ENCODE measurements at regions not wholly inside any gene's neighbourhood (a gene's known extent, or its start where the extent isn't known, plus 50 kb on each side); places are given as distances from the start of the nearest gene placed in this dataset.

- no peak for DNase-seq
Measured at GRCh38 chr5:171689853-171690417, 95.7 kb upstream of the SMIM23 start.

- no peak for DNase-seq
Measured at GRCh38 chr5:171692107-171692506, 93.5 kb upstream of the SMIM23 start.

GRCh38 chr5:171692936-171693335, 92.7 kb upstream of the SMIM23 start:
- no peak for DNase-seq

- no peak for DNase-seq
Measured at GRCh38 chr5:171693412-171693811, 92.2 kb upstream of the SMIM23 start.

GRCh38 chr5:171695804-171696203, 89.8 kb upstream of the SMIM23 start:
- no peak for DNase-seq

GRCh38 chr5:171697221-171698102, 88.2 kb upstream of the SMIM23 start:
- no peak for DNase-seq

- DNase-seq, result no peak
Measured at GRCh38 chr5:171700318-171700912, 85.2 kb upstream of the SMIM23 start.

GRCh38 chr5:171701100-171701541, 84.5 kb upstream of the SMIM23 start:
- DNase-seq, result no peak

GRCh38 chr5:171702135-171702770, 83.4 kb upstream of the SMIM23 start:
- no peak for DNase-seq

- no peak for DNase-seq
Measured at GRCh38 chr5:171703146-171703545, 82.5 kb upstream of the SMIM23 start.

GRCh38 chr5:171705036-171705435, 80.6 kb upstream of the SMIM23 start:
- no peak for DNase-seq

- DNase-seq, result no peak
Measured at GRCh38 chr5:171705830-171706468, 79.7 kb upstream of the SMIM23 start.

- DNase-seq, result no peak
Measured at GRCh38 chr5:171706736-171707441, 78.7 kb upstream of the SMIM23 start.

- no peak for DNase-seq
Measured at GRCh38 chr5:171707442-171707792, 78.2 kb upstream of the SMIM23 start.

GRCh38 chr5:171709930-171710329, 75.7 kb upstream of the SMIM23 start:
- DNase-seq, result no peak

GRCh38 chr5:171710451-171711024, 75.1 kb upstream of the SMIM23 start:
- DNase-seq, result no peak

GRCh38 chr5:171711571-171711970, 74.0 kb upstream of the SMIM23 start:
- DNase-seq, result no peak

GRCh38 chr5:171712616-171713015, 73.0 kb upstream of the SMIM23 start:
- no peak for DNase-seq

GRCh38 chr5:171713152-171713551, 72.5 kb upstream of the SMIM23 start:
- DNase-seq, result no peak

- no peak for DNase-seq
Measured at GRCh38 chr5:171714261-171714660, 71.4 kb upstream of the SMIM23 start.

- DNase-seq, result no peak
Measured at GRCh38 chr5:171714851-171715250, 70.8 kb upstream of the SMIM23 start.

GRCh38 chr5:171715551-171715950, 70.1 kb upstream of the SMIM23 start:
- DNase-seq, result no peak
